Suprapubic skin (tissue), 4 donors: ENCODE measurements at regions not wholly inside any gene's neighbourhood (a gene's known extent, or its start where the extent isn't known, plus 50 kb on each side); places are given as distances from the start of the nearest gene placed in this dataset.

ENCODE experiments used
- DNase-seq, 2 donors: peaks; one replicate each; pipeline ENCODE4 v3.0.0-alpha.2; 2019; ENCODE audit warnings: low spot score in 2 of 2
- H3K27ac ChIP-seq: fragments of 200-600 bp; sonication (generic); one replicate; pipeline ENCODE4 v1.5.1; 2019
- H3K27me3 ChIP-seq: fragments of 200-600 bp; sonication (generic); one replicate; pipeline ENCODE4 v1.5.1; 2019
- H3K36me3 ChIP-seq: fragments of 200-600 bp; sonication (generic); one replicate; pipeline ENCODE4 v1.5.1; 2019
- H3K4me1 ChIP-seq: fragments of 200-600 bp; sonication (generic); one replicate; pipeline ENCODE4 v1.5.1; 2019
- H3K4me3 ChIP-seq: fragments of 200-600 bp; sonication (generic); one replicate; pipeline ENCODE4 v1.5.1; 2019; ENCODE audit warnings: mild to moderate bottlenecking
- H3K9me3 ChIP-seq: fragments of 200-600 bp; sonication (generic); one replicate; pipeline ENCODE4 v1.5.1; 2019
- EP300 ChIP-seq: sonication (generic); formaldehyde crosslinking; IDR thresholded peaks from one replicate; pipeline ENCODE4 v1.6.1; 2017; ENCODE audit warnings: antibody characterized with exemption
- POLR2A ChIP-seq, 2 donors: fragments of 450-650 bp; IDR thresholded peaks; one replicate each; pipeline ENCODE4 v1.6.1; 2017; ENCODE audit warnings: antibody characterized with exemption in 2 of 2, mild to moderate bottlenecking in 2 of 2, moderate library complexity in 2 of 2
- POLR2AphosphoS5 ChIP-seq, 3 donors: sonication (generic); formaldehyde crosslinking; IDR thresholded peaks; one replicate each; pipeline ENCODE4 v1.6.1; 2017; ENCODE audit warnings: antibody characterized with exemption in 3 of 3
- WGBS: methylation state at CpG from one replicate; pipeline ENCODE4 v1.1.5; 2018; 5-methylcytosine and 5-hydroxymethylcytosine counted together
- TF ChIP-seq, protein P1 (sequence below), 2 donors: fragments of 200-600 bp in 1 of 2; fragments of 450-650 bp in 1 of 2; sonication (generic) in 1 of 2; IDR thresholded peaks; one replicate each; pipeline ENCODE4 v1.5.1; 2016 to 2019; ENCODE audit warnings: antibody characterized with exemption in 2 of 2, mild to moderate bottlenecking in 1 of 2, moderate library complexity in 1 of 2

GRCh38 chr10:25076506-25077177 is 60.2 kb downstream of the THNSL1 start:
- no peak for TF ChIP-seq POLR2A (IDR thresholded peaks at IDR 0.05)
- TF ChIP-seq, protein P1, sequence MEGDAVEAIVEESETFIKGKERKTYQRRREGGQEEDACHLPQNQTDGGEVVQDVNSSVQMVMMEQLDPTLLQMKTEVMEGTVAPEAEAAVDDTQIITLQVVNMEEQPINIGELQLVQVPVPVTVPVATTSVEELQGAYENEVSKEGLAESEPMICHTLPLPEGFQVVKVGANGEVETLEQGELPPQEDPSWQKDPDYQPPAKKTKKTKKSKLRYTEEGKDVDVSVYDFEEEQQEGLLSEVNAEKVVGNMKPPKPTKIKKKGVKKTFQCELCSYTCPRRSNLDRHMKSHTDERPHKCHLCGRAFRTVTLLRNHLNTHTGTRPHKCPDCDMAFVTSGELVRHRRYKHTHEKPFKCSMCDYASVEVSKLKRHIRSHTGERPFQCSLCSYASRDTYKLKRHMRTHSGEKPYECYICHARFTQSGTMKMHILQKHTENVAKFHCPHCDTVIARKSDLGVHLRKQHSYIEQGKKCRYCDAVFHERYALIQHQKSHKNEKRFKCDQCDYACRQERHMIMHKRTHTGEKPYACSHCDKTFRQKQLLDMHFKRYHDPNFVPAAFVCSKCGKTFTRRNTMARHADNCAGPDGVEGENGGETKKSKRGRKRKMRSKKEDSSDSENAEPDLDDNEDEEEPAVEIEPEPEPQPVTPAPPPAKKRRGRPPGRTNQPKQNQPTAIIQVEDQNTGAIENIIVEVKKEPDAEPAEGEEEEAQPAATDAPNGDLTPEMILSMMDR (IDR thresholded peaks at IDR 0.05): no peak
- TF ChIP-seq POLR2AphosphoS5 (IDR thresholded peaks at IDR 0.05): no peak
- TF ChIP-seq EP300: no peak
- 86% methylated on average over 9 of the region's 9 CpGs for WGBS
- DNase-seq: no peak
- Histone ChIP-seq H3K4me3 (no peak overlapping the region), H3K36me3 (no peaks in the 10 kb centered on the region), H3K27ac (no peak overlapping the region), H3K9me3 (no peaks in the 10 kb centered on the region), H3K4me1 (peaks cover 10% of the 10 kb centered on the region), H3K27me3 (no peaks in the 10 kb centered on the region)

GRCh38 chr10:25078658-25079431 is 62.4 kb downstream of the THNSL1 start:
- WGBS: 61% methylated on average over 7 of the region's 7 CpGs
- Histone ChIP-seq H3K27me3 (no peaks in the 10 kb centered on the region), H3K36me3 (no peaks in the 10 kb centered on the region), H3K4me3 (no peak overlapping the region), H3K4me1 (peaks cover 10% of the 10 kb centered on the region), H3K27ac (no peak overlapping the region), H3K9me3 (no peaks in the 10 kb centered on the region)
- DNase-seq: no peak
- TF ChIP-seq POLR2A (IDR thresholded peaks at IDR 0.05): no peak
- no peak for TF ChIP-seq POLR2AphosphoS5 (IDR thresholded peaks at IDR 0.05)
- TF ChIP-seq, protein P1 (IDR thresholded peaks at IDR 0.05): no peak
- no peak for TF ChIP-seq EP300

DNA sequence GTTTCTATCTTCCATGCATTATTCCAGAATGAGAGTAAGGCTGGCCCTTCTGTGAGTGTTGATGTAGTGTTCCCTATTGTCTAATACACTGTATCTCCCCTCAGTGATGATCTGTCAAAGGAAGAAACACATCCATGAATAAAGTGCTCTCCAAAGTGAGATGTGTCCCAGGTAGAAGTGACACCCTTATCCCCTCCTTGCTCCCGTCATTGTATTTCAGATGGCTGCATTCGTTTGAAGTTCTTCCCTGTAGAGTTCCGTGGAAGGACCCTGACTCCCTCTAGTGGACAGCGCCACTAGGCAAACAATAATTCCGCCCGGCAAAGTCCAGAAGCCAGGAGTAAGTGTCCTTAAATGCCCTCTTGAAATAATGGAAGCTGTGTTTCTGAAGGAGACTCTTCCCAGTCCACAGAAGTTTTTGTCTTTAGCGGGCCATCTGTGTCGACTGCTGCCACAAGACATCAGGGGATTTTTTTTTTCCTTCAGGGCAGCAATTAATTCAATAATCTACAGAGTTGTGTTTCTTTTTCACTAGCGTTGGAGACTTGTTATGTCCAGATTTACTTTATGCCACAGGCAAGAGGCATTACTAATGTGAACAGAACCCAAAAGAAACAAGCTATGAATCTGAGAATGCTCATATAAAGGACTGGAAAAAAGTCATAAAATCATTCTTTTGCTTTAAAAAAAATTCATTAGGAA is 64.6 kb downstream of the THNSL1 start:
- H3K9me3 ChIP-seq: no peaks in the 10 kb centered on the region
- peaks cover 10% of the 10 kb centered on the region for H3K4me1 ChIP-seq
- no peak for TF ChIP-seq EP300
- TF ChIP-seq, protein P1 (IDR thresholded peaks at IDR 0.05): peak; percentile 77 to 82
- H3K27ac ChIP-seq: no peak overlapping the region
- WGBS: 5% methylated on average over 9 of the region's 9 CpGs
- peak; percentile 84 for DNase-seq
- H3K27me3 ChIP-seq: no peaks in the 10 kb centered on the region
- no peaks in the 10 kb centered on the region for H3K36me3 ChIP-seq
- no peak overlapping the region for H3K4me3 ChIP-seq

GRCh38 chr10:25082276-25083204 is 66.1 kb downstream of the THNSL1 start:
- Histone ChIP-seq H3K27me3 (no peaks in the 10 kb centered on the region), H3K9me3 (no peaks in the 10 kb centered on the region), H3K36me3 (no peaks in the 10 kb centered on the region), H3K27ac (no peak overlapping the region), H3K4me3 (no peak overlapping the region), H3K4me1 (peaks cover 10% of the 10 kb centered on the region)
- DNase-seq: no peak
- 80% methylated on average over 8 of the region's 8 CpGs for WGBS
- TF ChIP-seq EP300 (no peak), POLR2A (IDR thresholded peaks at IDR 0.05) (no peak), POLR2AphosphoS5 (IDR thresholded peaks at IDR 0.05) (no peak)
- TF ChIP-seq, protein P1 (IDR thresholded peaks at IDR 0.05): no peak
